Esophagus squamous epithelium (tissue), 4 donors: ENCODE measurements at regions not wholly inside any gene's neighbourhood (a gene's known extent, or its start where the extent isn't known, plus 50 kb on each side); places are given as distances from the start of the nearest gene placed in this dataset.

Experiments used
- POLR2A ChIP-seq, 4 donors: fragments of 450-650 bp; IDR thresholded peaks; one replicate each; pipeline ENCODE4 v1.6.1; 2017; ENCODE audit warnings: antibody characterized with exemption in 4 of 4, mild to moderate bottlenecking in 4 of 4, moderate library complexity in 3 of 4
- TF ChIP-seq, protein P1 (sequence below), 6 experiments: fragments of 450-650 bp in 4 of 6; fragments of 200-600 bp in 2 of 6; sonication (generic) in 2 of 6; IDR thresholded peaks; one replicate each; pipeline ENCODE4 v1.5.1; 2016 to 2019; ENCODE audit warnings: antibody characterized with exemption in 6 of 6, mild to moderate bottlenecking in 4 of 6, moderate library complexity in 4 of 6

DNA sequence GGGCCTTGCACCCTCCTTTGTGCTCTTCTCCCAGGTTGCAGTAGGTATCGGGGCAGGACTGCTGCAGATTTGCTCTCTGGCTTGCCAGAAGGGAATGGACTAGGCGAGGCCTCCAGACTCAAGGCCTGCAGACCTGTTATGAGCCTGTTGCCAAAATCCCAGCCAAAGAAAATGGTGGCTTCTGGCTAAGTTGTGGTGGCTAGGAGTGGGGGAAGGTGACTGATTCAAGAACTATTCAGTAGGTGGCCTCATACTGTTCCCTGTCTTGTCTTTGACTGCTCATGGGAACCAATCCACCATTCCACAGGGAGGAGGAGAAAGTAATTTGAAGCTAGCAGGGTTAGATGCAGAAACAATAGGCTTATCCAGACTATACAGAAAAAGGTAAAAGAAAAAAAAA, 380.4 kb upstream of the PROK2 start:
- TF ChIP-seq, protein P1, sequence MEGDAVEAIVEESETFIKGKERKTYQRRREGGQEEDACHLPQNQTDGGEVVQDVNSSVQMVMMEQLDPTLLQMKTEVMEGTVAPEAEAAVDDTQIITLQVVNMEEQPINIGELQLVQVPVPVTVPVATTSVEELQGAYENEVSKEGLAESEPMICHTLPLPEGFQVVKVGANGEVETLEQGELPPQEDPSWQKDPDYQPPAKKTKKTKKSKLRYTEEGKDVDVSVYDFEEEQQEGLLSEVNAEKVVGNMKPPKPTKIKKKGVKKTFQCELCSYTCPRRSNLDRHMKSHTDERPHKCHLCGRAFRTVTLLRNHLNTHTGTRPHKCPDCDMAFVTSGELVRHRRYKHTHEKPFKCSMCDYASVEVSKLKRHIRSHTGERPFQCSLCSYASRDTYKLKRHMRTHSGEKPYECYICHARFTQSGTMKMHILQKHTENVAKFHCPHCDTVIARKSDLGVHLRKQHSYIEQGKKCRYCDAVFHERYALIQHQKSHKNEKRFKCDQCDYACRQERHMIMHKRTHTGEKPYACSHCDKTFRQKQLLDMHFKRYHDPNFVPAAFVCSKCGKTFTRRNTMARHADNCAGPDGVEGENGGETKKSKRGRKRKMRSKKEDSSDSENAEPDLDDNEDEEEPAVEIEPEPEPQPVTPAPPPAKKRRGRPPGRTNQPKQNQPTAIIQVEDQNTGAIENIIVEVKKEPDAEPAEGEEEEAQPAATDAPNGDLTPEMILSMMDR (IDR thresholded peaks at IDR 0.05) = no peak
- TF ChIP-seq POLR2A (IDR thresholded peaks at IDR 0.05) = no peak
